D341Med (cell line): ENCODE measurements at regions not wholly inside any gene's neighbourhood (a gene's known extent, or its start where the extent isn't known, plus 50 kb on each side); places are given as distances from the start of the nearest gene placed in this dataset.
A peak's percentile ranks its signal among the peaks of the same experiment; 100 is the strongest.

Experiments used
- DNase-seq: peaks from one replicate; pipeline ENCODE4 v3.0.0; 2012; ENCODE audit warnings: low spot score

DNA sequence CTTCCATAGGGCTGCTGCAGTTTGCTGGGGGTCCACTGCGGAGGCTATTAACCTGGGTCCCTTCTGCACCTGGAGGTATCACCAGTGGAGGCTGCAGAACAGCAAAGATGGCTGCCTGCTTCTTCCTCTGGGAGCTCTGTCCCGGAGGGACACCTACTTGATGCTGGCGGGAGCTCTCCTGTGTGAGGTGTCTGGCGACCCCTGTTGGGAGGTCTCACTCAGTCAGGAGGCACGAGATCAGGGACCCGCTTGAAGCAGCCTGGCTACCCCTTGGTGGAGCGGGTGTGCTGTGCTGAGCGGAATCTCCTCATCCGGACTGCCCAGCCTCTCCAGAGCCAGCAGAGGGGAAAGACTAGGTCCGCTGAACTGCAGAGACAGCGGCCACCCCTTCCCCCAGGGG is 56.0 kb upstream of the CTXND1 start:
- DNase-seq, result no peak

DNA sequence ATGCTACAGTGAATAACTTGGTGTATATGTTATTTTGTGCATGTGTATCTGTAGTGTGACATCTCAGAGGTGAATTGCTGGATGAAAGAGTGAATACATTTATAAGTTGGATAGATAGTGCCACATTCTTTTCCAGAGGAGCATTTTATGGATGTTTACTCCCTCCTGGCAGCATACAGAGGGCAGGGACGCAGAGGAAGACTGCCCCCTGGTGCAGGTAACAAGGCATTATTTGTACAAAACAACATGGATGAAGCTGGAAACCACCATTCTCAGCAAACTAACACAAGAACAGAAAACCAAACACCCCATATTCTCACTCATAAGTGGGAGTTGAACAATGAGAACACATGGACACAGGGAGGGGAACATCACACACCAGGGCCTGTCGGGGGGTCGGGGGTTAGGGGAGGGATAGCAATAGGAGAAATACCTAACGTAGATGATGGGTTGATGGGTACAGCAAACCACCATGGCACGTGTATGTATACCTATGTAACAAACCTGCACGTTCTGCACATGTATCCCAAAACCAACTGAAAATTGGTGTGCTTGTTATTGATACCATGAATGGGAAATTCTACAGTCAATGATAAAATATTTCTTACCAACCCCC is 57.9 kb upstream of the CTXND1 start:
- DNase-seq, result no peak

- no peak for DNase-seq
Observed at GRCh38 chr15:80310776-80311175, 58.8 kb upstream of the CTXND1 start.

GRCh38 chr15:80315289-80315987 is 63.4 kb upstream of the CTXND1 start:
- no peak for DNase-seq

DNA sequence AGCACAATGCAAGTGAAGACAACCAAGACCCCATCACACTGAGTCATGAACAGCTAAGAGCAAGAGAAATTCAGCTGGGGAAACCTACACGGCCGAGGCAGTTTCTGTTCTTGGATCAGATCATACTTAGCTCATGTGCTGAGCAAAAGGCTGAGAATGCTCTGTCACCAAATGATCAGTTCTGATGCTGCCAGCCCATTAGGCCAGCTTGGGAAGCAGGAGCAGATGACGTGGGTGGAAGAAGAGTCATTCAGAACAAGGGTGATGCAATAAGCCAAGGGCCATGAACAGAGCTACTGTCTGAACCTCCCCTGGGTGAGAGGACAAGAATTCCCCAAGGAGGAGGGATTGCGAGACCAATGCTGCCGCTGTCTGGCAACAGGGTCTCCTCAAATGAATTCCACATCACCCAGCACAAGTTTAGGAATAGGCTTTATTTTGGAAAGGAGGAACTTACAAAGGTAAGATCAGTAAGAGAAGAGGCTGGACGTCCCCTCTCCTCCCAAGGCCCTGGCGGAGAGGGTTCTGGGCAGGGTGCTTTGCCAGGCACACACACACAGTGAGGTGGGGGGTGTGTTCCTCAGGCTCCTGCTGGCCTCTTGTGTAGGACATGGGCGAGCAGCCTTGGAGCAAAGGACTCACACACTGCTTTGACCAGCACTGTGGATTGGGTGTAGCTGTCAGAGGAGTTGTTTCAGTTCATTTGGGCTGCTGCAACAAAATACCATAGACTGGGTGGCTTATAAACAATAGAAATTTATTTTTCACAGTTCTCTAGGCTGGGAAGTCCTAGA is 65.6 kb upstream of the CTXND1 start:
- no peak for DNase-seq

- DNase-seq, result no peak
Observed at GRCh38 chr15:80321853-80322252, 69.8 kb upstream of the CTXND1 start.

- no peak for DNase-seq
Observed at GRCh38 chr15:80323285-80323684, 71.3 kb upstream of the CTXND1 start.

DNA sequence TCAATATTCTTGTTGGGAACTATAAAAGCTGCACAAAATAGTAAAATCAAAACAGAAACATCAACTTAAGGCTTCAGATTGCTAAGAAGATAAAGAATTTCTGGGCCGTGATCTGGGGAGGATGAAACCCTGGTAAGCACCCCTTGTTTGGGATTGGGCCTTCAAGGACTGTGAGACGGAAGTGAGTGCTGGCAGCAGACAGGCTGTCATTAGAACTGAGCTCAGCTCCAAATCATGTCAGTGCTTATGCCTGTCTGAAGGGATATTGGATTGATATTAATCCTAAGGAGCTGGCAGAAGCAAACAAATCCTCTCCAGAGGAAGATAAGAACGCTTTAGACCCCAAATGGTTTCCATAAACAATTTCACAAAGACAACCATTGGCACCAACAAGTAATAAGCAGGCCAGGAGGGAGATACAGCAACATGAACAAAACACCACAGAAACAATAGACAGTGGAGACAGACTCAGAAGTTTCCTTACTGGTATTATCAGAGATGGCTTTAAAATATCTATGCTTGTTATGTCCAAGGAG is 72.6 kb upstream of the CTXND1 start:
- peak; percentile 47 for DNase-seq

- no peak for DNase-seq
Observed at GRCh38 chr15:80325206-80325605, 73.2 kb upstream of the CTXND1 start.

DNA sequence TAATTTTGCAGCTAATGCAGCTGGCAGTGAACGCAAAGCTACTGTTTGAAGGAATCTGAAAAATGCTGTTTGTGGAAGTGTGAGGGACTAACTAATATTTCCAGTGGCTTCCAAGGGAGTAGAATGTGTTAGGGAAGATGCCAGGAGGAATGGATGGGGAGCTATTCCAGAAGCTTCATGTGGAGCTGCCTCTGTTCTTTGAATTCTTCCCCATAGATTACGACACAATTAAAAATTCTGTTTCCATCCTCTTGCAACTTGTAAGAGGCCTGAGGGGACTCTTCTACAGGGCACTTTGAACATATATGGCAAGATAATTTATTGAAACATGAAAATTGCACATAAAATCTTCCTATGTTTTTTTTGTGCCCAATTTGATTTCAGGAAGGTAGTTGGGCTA is 74.3 kb upstream of the CTXND1 start:
- no peak for DNase-seq

- DNase-seq, result no peak
Observed at GRCh38 chr15:80328496-80328895, 75.7 kb upstream of the ARNT2 start.

- DNase-seq, result no peak
Observed at GRCh38 chr15:80331886-80332406, 72.2 kb upstream of the ARNT2 start.

DNA sequence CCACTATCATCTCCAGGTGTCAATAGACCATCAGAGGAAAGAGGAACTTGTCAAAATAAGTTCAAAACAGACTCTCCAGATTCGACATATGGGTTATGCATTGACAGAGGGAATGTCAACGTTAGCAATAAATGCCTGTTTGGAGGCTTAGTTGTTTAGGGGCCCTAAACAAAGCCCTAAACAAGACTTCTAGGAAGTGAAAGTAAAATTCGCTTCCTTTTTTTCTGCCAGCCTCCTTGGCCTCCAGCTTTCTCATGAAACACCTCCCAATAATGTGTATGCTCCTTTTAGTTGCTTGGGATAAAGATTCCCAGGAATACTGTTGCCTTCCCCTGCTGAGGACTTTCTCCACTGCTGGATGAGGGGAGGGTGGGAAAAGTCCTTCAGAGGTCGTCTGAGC is 70.9 kb upstream of the ARNT2 start:
- no peak for DNase-seq

GRCh38 chr15:80334521-80334920 is 69.7 kb upstream of the ARNT2 start:
- DNase-seq, result no peak

- no peak for DNase-seq
Observed at GRCh38 chr15:80339601-80340000, 64.6 kb upstream of the ARNT2 start.

DNA sequence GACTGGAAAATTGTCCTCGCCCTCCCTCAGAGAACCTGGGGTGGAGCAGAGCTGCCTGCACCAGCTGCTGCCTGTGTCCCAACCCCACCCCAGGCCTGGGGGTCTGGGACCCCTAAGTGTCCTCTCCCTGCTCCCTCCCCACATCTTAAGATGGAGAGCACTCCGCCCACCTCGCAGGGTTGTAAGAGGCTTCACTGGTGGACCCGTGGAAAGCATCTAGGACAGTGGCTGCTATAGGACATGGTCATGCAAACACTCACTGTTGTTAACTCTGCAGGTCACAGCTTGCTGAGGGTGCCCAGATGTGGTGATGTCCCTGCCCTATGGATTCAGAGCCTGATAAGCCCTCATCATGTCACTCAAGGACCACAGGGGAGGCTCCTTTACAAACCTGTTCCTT is 62.0 kb upstream of the ARNT2 start:
- DNase-seq, result no peak

DNA sequence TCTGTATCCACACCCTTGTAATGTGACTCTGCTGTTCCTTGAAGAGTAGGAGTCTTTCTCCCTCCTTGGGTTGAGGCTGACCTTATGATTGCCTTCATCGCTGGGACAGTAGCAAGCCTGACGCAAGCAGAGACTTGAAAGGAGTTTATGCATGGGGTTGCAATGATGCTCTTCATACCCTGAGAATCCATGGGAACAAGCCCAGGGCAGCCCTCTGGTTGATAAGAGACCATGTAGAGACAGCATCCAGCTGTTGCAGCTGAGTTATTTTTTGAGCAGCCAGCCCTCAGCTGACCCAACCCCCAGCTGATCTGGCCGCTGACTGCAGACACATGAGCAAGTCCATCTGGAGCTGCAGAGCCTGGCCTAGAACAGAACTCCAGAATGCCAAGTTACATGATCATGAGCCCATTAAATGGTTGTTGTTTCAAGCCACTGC is 60.6 kb upstream of the ARNT2 start:
- no peak for DNase-seq

GRCh38 chr15:80350941-80351610 is 53.1 kb upstream of the ARNT2 start:
- no peak for DNase-seq
